ENCODE measurements at regions not wholly inside any gene's neighbourhood (a gene's known extent, or its start where the extent isn't known, plus 50 kb on each side); places are given as distances from the start of the nearest gene placed in this dataset.

GRCh38 chr22:49719046-49719445 lies 108.6 kb downstream of the BRD1 start:
- no TSS peak for BruUV-seq (replicated peaks)
- RAD21 ChIA-PET (ENCODE audit: low non-redundant PET in 1 of 2, low total read pairs in 2 of 2, uncharacterized antibody in 2 of 2, unreplicated experiment in 2 of 2), result no interaction called here
- H2AFZ ChIP-seq (ENCODE audit: low read depth, low read length, poor library complexity, severe bottlenecking), result no peak overlapping the region
- no peak for DNase-seq (ENCODE audit: low read depth, low spot score)
- no peaks in the 10 kb centered on the region for H3K9me2 ChIP-seq (ENCODE audit: insufficient read depth)
- H3K4me2 ChIP-seq (ENCODE audit: low read length), result no peak overlapping the region
- no peaks in the 10 kb centered on the region for H3K79me2 ChIP-seq (ENCODE audit: insufficient read depth, low read length)
- no peak for ATAC-seq
- CTCF ChIA-PET, result no interaction called here
- no peak overlapping the region for H3K27ac ChIP-seq (ENCODE audit: low read depth, low read length)
- TF ChIP-seq SIN3A (IDR thresholded peaks at IDR 0.05; ENCODE audit: low read depth) (no peak), REST (IDR thresholded peaks at IDR 0.05; ENCODE audit: low read depth) (no peak), MAX (IDR thresholded peaks at IDR 0.05) (no peak), ELF1 (IDR thresholded peaks at IDR 0.05; ENCODE audit: borderline replicate concordance, low read depth) (no peak), CBX3 (IDR thresholded peaks at IDR 0.05; ENCODE audit: low read depth) (no peak), ZFX (IDR thresholded peaks at IDR 0.05) (no peak), YY1 (IDR thresholded peaks at IDR 0.05; ENCODE audit: extremely low read depth, insufficient replicate concordance, low read depth, low read length) (no peak), CEBPB (IDR thresholded peaks at IDR 0.05; ENCODE audit: low read depth) (no peak), RAD21 (IDR thresholded peaks at IDR 0.05; ENCODE audit: low read depth) (no peak), POLR2AphosphoS5 (IDR thresholded peaks at IDR 0.05; ENCODE audit: low read depth, low read length) (no peak), FOSL1 (IDR thresholded peaks at IDR 0.05; ENCODE audit: low read depth) (no peak), ZBTB33 (IDR thresholded peaks at IDR 0.05; ENCODE audit: extremely low read depth, insufficient replicate concordance, low read length) (no peak), CTCF (IDR thresholded peaks at IDR 0.05 in 2 of 3, conservative IDR thresholded peaks at IDR 0.05 in 1 of 3; ENCODE audit: borderline replicate concordance in 1 of 3, insufficient read depth in 1 of 3, low read depth in 2 of 3, low read length in 2 of 3) (no peak)
- intact Hi-C loops (cut with micrococcal nuclease), result no loop called here
- H4K20me1 ChIP-seq (ENCODE audit: insufficient read depth), result no peaks in the 10 kb centered on the region
- POLR2A ChIA-PET, result no interaction called here
- H3K9ac ChIP-seq (ENCODE audit: low read length), result no peak overlapping the region
- no peaks in the 10 kb centered on the region for H3K4me1 ChIP-seq (ENCODE audit: control insufficient read depth in 1 of 2, insufficient read depth in 2 of 2, low read length in 2 of 2)
- no peaks in the 10 kb centered on the region for H3K36me3 ChIP-seq (ENCODE audit: control insufficient read depth in 1 of 2, insufficient read depth in 2 of 2, low read length in 2 of 2)
- no peak overlapping the region for H3K4me3 ChIP-seq (replicated peaks in 1 of 2; ENCODE audit: low read depth in 1 of 2, low read length in 2 of 2)
- peaks cover 21% of the 10 kb centered on the region for H3K27me3 ChIP-seq (ENCODE audit: insufficient read depth, low read length)
- no peaks in the 10 kb centered on the region for H3K9me3 ChIP-seq (ENCODE audit: control insufficient read depth in 1 of 2, insufficient read depth in 1 of 2, low read depth in 1 of 2, low read length in 2 of 2)
